A673 (cell line): ENCODE measurements at regions not wholly inside any gene's neighbourhood (a gene's known extent, or its start where the extent isn't known, plus 50 kb on each side); places are given as distances from the start of the nearest gene placed in this dataset.

Source experiments
- EZH2 ChIP-seq: fragments of 200-600 bp; sonication (generic); IDR thresholded peaks from 2 replicates; pipeline ENCODE4 v1.6.1; 2017; ENCODE audit warnings: borderline replicate concordance, low read depth, mild to moderate bottlenecking, mixed read lengths, antibody characterized with exemption, low read length; ENCODE audit not compliant: poor library complexity, severe bottlenecking
- TF ChIP-seq, protein P1 (sequence below): fragments of 300-800, 200-600 bp; sonication (generic); conservative IDR thresholded peaks from 2 replicates; pipeline ENCODE4 v1.5.1; 2017; ENCODE audit warnings: low read depth, mild to moderate bottlenecking, antibody characterized with exemption, low read length, moderate library complexity, mixed read lengths

- TF ChIP-seq, protein P1, sequence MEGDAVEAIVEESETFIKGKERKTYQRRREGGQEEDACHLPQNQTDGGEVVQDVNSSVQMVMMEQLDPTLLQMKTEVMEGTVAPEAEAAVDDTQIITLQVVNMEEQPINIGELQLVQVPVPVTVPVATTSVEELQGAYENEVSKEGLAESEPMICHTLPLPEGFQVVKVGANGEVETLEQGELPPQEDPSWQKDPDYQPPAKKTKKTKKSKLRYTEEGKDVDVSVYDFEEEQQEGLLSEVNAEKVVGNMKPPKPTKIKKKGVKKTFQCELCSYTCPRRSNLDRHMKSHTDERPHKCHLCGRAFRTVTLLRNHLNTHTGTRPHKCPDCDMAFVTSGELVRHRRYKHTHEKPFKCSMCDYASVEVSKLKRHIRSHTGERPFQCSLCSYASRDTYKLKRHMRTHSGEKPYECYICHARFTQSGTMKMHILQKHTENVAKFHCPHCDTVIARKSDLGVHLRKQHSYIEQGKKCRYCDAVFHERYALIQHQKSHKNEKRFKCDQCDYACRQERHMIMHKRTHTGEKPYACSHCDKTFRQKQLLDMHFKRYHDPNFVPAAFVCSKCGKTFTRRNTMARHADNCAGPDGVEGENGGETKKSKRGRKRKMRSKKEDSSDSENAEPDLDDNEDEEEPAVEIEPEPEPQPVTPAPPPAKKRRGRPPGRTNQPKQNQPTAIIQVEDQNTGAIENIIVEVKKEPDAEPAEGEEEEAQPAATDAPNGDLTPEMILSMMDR: no peak
- no peak for TF ChIP-seq EZH2
These were observed 62.7 kb upstream of the KIRREL3 start for GRCh38 chr11:127063241-127063640.
